Ishikawa (cell line): ENCODE measurements at regions not wholly inside any gene's neighbourhood (a gene's known extent, or its start where the extent isn't known, plus 50 kb on each side); places are given as distances from the start of the nearest gene placed in this dataset.

Experiments
- CEBPB ChIP-seq: IDR thresholded peaks from 2 replicates; pipeline ENCODE4 v1.6.1; 2012
- CREB1 ChIP-seq: IDR thresholded peaks from 2 replicates; pipeline ENCODE4 v1.6.1; 2012; ENCODE audit warnings: low read depth
- EGR1 ChIP-seq: IDR thresholded peaks from 2 replicates; pipeline ENCODE4 v1.6.1; 2012
- EP300 ChIP-seq: IDR thresholded peaks from 2 replicates; pipeline ENCODE4 v1.6.1; 2012; ENCODE audit warnings: borderline replicate concordance
- FOXM1 ChIP-seq: IDR thresholded peaks from 2 replicates; pipeline ENCODE4 v1.6.1; 2012; ENCODE audit warnings: low read depth, borderline replicate concordance
- NFIC ChIP-seq: IDR thresholded peaks from 2 replicates; pipeline ENCODE4 v1.6.1; 2012
- RAD21 ChIP-seq: IDR thresholded peaks from 2 replicates; pipeline ENCODE4 v1.6.1; 2012; ENCODE audit warnings: low read depth
- TAF1 ChIP-seq: IDR thresholded peaks from 2 replicates; pipeline ENCODE4 v1.6.1; 2012; ENCODE audit warnings: low read depth, mild to moderate bottlenecking
- TCF12 ChIP-seq: IDR thresholded peaks from 2 replicates; pipeline ENCODE4 v1.6.1; 2012; ENCODE audit warnings: low read depth
- TEAD4 ChIP-seq: IDR thresholded peaks from 2 replicates; pipeline ENCODE4 v1.6.1; 2012
- YY1 ChIP-seq: IDR thresholded peaks from 2 replicates; pipeline ENCODE4 v1.6.1; 2012; ENCODE audit warnings: low read depth
- ZBTB7A ChIP-seq: IDR thresholded peaks from 2 replicates; pipeline ENCODE4 v1.6.1; 2012; ENCODE audit warnings: low read depth
- TF ChIP-seq, protein P1 (sequence below): IDR thresholded peaks from 2 replicates; pipeline ENCODE4 v1.6.1; 2012; ENCODE audit warnings: low read depth, mild to moderate bottlenecking
- TF ChIP-seq, protein P2 (sequence below): IDR thresholded peaks from 2 replicates; pipeline ENCODE4 v1.6.1; 2012
- TF ChIP-seq, protein P3 (sequence below): IDR thresholded peaks from 2 replicates; pipeline ENCODE4 v1.6.1; 2012

GRCh38 chr3:180762866-180763265, 83.6 kb upstream of the CCDC39 start:
- TF ChIP-seq EP300: no peak
- no peak for TF ChIP-seq CREB1
- TF ChIP-seq, protein P1, sequence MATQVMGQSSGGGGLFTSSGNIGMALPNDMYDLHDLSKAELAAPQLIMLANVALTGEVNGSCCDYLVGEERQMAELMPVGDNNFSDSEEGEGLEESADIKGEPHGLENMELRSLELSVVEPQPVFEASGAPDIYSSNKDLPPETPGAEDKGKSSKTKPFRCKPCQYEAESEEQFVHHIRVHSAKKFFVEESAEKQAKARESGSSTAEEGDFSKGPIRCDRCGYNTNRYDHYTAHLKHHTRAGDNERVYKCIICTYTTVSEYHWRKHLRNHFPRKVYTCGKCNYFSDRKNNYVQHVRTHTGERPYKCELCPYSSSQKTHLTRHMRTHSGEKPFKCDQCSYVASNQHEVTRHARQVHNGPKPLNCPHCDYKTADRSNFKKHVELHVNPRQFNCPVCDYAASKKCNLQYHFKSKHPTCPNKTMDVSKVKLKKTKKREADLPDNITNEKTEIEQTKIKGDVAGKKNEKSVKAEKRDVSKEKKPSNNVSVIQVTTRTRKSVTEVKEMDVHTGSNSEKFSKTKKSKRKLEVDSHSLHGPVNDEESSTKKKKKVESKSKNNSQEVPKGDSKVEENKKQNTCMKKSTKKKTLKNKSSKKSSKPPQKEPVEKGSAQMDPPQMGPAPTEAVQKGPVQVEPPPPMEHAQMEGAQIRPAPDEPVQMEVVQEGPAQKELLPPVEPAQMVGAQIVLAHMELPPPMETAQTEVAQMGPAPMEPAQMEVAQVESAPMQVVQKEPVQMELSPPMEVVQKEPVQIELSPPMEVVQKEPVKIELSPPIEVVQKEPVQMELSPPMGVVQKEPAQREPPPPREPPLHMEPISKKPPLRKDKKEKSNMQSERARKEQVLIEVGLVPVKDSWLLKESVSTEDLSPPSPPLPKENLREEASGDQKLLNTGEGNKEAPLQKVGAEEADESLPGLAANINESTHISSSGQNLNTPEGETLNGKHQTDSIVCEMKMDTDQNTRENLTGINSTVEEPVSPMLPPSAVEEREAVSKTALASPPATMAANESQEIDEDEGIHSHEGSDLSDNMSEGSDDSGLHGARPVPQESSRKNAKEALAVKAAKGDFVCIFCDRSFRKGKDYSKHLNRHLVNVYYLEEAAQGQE: no peak
- no peak for TF ChIP-seq TCF12

DNA sequence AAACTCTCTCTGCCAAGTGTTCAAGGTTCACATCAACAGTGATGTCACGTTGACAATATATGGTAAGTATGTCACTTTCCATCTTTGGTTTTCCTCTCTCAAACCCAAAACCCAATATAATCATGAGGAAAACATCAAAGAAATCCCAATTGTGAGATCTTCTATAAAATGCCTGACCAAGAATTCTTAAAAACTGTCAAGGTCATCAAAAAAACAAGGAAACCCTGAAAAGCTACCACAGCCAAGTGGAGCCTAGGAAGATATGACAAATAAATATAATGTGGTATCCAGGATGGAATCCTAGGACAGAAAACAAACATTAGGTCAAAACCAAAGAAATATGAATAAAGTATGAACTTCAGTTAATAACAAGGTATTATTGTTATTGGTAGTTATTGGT, 85.2 kb upstream of the CCDC39 start:
- TF ChIP-seq ZBTB7A (no peak), TEAD4 (no peak), NFIC (no peak), YY1 (no peak), EP300 (no peak), RAD21 (no peak)
- TF ChIP-seq, protein P2, sequence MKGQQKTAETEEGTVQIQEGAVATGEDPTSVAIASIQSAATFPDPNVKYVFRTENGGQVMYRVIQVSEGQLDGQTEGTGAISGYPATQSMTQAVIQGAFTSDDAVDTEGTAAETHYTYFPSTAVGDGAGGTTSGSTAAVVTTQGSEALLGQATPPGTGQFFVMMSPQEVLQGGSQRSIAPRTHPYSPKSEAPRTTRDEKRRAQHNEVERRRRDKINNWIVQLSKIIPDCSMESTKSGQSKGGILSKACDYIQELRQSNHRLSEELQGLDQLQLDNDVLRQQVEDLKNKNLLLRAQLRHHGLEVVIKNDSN: no peak
- TF ChIP-seq, protein P3, sequence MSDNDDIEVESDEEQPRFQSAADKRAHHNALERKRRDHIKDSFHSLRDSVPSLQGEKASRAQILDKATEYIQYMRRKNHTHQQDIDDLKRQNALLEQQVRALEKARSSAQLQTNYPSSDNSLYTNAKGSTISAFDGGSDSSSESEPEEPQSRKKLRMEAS: no peak

DNA sequence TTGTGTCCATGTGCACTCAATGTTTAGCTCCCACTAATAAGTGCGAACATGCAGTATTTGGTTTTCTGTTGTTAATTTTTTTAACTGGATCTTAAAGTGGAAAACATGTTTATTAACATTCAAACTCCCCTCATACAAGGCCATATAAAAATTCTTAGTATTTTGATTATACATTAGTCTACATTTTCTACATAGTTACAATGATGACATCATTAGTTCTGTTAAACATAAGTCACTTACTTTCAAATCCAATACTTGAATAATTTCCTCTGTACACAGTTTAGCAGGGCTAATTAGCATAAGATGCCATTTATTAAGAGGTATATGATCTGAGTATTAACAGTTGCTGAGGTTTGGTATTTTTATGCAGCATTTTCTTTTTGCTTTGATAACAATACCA, 91.3 kb upstream of the CCDC39 start:
- TF ChIP-seq NFIC (no peak), YY1 (no peak), EGR1 (no peak), RAD21 (no peak), TAF1 (no peak), TCF12 (no peak)
- TF ChIP-seq, protein P1: no peak

DNA sequence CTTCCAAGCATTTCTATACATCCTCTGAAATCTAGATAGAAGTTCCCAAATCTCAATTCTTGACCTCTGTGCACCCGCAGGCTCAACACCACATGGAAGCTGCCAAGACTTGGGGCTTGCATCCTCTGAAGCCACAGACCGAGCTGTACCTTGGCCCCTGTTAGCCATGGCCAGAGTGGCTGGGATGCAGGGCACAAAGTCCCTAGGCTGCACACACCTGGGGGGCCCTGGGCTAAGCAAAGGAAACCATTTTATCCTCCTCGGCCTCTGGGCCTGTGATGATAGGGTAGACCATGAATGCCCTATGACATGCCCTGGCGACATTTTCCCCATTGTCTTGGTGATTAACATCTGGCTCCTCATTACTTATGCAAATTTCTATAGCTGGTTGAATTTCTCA, 97.1 kb upstream of the CCDC39 start:
- TF ChIP-seq EGR1 (no peak), ZBTB7A (no peak), EP300 (no peak), RAD21 (no peak), FOXM1 (no peak), CREB1 (no peak), TCF12 (no peak), NFIC (no peak)
- TF ChIP-seq, protein P3: no peak
- TF ChIP-seq, protein P1: no peak
- TF ChIP-seq, protein P2: no peak

GRCh38 chr3:180782195-180782984, 103.1 kb upstream of the CCDC39 start:
- TF ChIP-seq CEBPB (no peak), EP300 (no peak), TEAD4 (no peak), RAD21 (no peak), TAF1 (no peak), EGR1 (no peak), YY1 (no peak), TCF12 (no peak), ZBTB7A (no peak), NFIC (no peak)
- TF ChIP-seq, protein P1: no peak
- TF ChIP-seq, protein P2: no peak
